Caco-2 (cell line): ENCODE measurements at regions not wholly inside any gene's neighbourhood (a gene's known extent, or its start where the extent isn't known, plus 50 kb on each side); places are given as distances from the start of the nearest gene placed in this dataset.

Source experiments
- BruUV-seq: library from RNA; stranded (reverse); fragments of 400-500 nt; replicated peaks from 2 replicates; lab custom pipeline; 2021; lab: Mats Ljungman, UMichigan
- CTCF ChIA-PET: fragments of 300-600 bp; sonication (Branson Sonifier 250); formaldehyde crosslinking; loops from one replicate; lab custom pipeline; 2022; ENCODE audit warnings: antibody characterized with exemption; lab: Charles Lee
- POLR2A ChIA-PET: fragments of 300-600 bp; sonication (Branson Sonifier 250); formaldehyde crosslinking; loops from one replicate; lab custom pipeline; 2022; ENCODE audit warnings: antibody characterized with exemption; lab: Charles Lee
- DNase-seq, 2 experiments: peaks; one replicate each; pipeline versions ENCODE4 v3.0.0 to v3.0.0-alpha.2; 2020 to 2022
- H3K27me3 ChIP-seq: replicated peaks from 2 replicates; pipeline ENCODE4 v1.6.0; 2011; ENCODE audit warnings: low read length; ENCODE audit not compliant: control insufficient read depth, insufficient read depth
- H3K36me3 ChIP-seq: 2 replicates; pipeline ENCODE4 v1.5.1; 2011; ENCODE audit warnings: low read length; ENCODE audit not compliant: control insufficient read depth, insufficient read depth
- H3K4me1 ChIP-seq: fragments of 250-450 bp; sonication (Bioruptor Pico); 2 replicates; pipeline ENCODE4 v1.5.1; 2020; ENCODE audit warnings: mild to moderate bottlenecking
- H3K4me3 ChIP-seq: 2 replicates; pipeline ENCODE4 v1.5.1; 2011; ENCODE audit warnings: low read depth, mild to moderate bottlenecking, control low read depth, low read length
- H3K9me3 ChIP-seq: fragments of 250-450 bp; sonication (Bioruptor Pico); 2 replicates; pipeline ENCODE4 v1.5.1; 2020; ENCODE audit warnings: mild to moderate bottlenecking, moderate library complexity
- H3K27ac Mint-ChIP-seq: one replicate; pipeline ENCODE4 v1.8.0; 2022; ENCODE audit warnings: mixed read lengths; ENCODE audit not compliant: unreplicated experiment
- H3K27me3 Mint-ChIP-seq: one replicate; pipeline ENCODE4 v1.8.0; 2022; ENCODE audit warnings: mixed read lengths; ENCODE audit not compliant: insufficient read depth, unreplicated experiment
- H3K36me3 Mint-ChIP-seq: one replicate; pipeline ENCODE4 v1.8.0; 2022; ENCODE audit warnings: mild to moderate bottlenecking, mixed read lengths; ENCODE audit not compliant: insufficient read depth, unreplicated experiment
- H3K4me1 Mint-ChIP-seq: one replicate; pipeline ENCODE4 v1.8.0; 2022; ENCODE audit warnings: low read depth, mixed read lengths; ENCODE audit not compliant: unreplicated experiment
- H3K4me3 Mint-ChIP-seq: one replicate; pipeline ENCODE4 v1.8.0; 2022; ENCODE audit warnings: mild to moderate bottlenecking, moderate library complexity, mixed read lengths; ENCODE audit not compliant: unreplicated experiment
- H3K9me3 Mint-ChIP-seq: one replicate; pipeline ENCODE4 v1.8.0; 2022; ENCODE audit warnings: mixed read lengths; ENCODE audit not compliant: unreplicated experiment
- intact Hi-C: fragments of 100-400 bp; cut with micrococcal nuclease; formaldehyde crosslinking; loops from one replicate; pipeline ENCODE4 v1.10.0; 2022; ENCODE audit not compliant: unreplicated experiment
- TF ChIP-seq, protein P1 (sequence below), 2 experiments: fragments of 200-600 bp in 1 of 2; IDR thresholded peaks; 1 replicate in 1 of 2; 2 replicates in 1 of 2; pipeline versions ENCODE4 v1.5.1 to v1.8.0; 2011 to 2022; ENCODE audit warnings: antibody characterized with exemption in 1 of 2, control low read depth in 1 of 2, inconsistent platforms in 1 of 2, low read depth in 1 of 2, low read length in 1 of 2, mild to moderate bottlenecking in 1 of 2, moderate library complexity in 1 of 2; ENCODE audit not compliant: insufficient read depth in 1 of 2, severe bottlenecking in 1 of 2, unreplicated experiment in 1 of 2

DNA sequence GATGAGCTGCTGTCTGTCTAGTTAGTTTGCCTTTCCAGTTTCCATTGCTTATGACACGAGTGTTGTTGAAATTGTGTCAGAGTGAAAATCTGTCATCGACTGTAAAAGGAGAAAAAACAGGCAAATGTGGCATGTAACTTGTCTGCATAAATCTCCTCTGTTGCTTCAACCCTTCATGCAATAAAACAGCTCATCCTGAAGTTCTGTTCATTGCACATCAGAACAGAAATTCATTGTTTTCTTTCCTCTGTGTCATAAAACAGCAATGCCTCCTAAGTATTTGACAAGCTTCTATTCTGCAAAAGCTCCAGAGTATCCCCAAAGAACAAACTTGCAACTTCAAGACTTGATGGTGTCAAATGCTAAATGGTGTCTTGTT, 432.1 kb downstream of the MEIS1 start:
- intact Hi-C loops, result no loop called here
- ChIA-PET CTCF (no interaction called here), POLR2A (no interaction called here)
- Histone ChIP-seq H3K4me3 (no peak overlapping the region), H3K4me1 (no peaks in the 10 kb centered on the region), H3K36me3 (no peaks in the 10 kb centered on the region), H3K27me3 (no peaks in the 10 kb centered on the region), H3K9me3 (no peaks in the 10 kb centered on the region)
- no peak overlapping the region for H3K27ac Mint-ChIP-seq
- no peaks in the 10 kb centered on the region for H3K36me3 Mint-ChIP-seq
- DNase-seq, result no peak
- H3K4me1 Mint-ChIP-seq, result no peaks in the 10 kb centered on the region
- H3K27me3 Mint-ChIP-seq, result peaks cover 4% of the 10 kb centered on the region
- TF ChIP-seq, protein P1, sequence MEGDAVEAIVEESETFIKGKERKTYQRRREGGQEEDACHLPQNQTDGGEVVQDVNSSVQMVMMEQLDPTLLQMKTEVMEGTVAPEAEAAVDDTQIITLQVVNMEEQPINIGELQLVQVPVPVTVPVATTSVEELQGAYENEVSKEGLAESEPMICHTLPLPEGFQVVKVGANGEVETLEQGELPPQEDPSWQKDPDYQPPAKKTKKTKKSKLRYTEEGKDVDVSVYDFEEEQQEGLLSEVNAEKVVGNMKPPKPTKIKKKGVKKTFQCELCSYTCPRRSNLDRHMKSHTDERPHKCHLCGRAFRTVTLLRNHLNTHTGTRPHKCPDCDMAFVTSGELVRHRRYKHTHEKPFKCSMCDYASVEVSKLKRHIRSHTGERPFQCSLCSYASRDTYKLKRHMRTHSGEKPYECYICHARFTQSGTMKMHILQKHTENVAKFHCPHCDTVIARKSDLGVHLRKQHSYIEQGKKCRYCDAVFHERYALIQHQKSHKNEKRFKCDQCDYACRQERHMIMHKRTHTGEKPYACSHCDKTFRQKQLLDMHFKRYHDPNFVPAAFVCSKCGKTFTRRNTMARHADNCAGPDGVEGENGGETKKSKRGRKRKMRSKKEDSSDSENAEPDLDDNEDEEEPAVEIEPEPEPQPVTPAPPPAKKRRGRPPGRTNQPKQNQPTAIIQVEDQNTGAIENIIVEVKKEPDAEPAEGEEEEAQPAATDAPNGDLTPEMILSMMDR (IDR thresholded peaks at IDR 0.05; ENCODE audit: insufficient read depth in 1 of 2, low read depth in 1 of 2, low read length in 1 of 2, severe bottlenecking in 1 of 2, unreplicated experiment in 1 of 2), result no peak
- no peaks in the 10 kb centered on the region for H3K9me3 Mint-ChIP-seq
- H3K4me3 Mint-ChIP-seq, result no peak overlapping the region
- no TSS peak for BruUV-seq

GRCh38 chr2:66869076-66869475, 434.2 kb downstream of the MEIS1 start:
- no peaks in the 10 kb centered on the region for H3K4me1 Mint-ChIP-seq
- no peaks in the 10 kb centered on the region for H3K27me3 ChIP-seq
- no peak overlapping the region for H3K27ac Mint-ChIP-seq
- CTCF ChIA-PET, result no interaction called here
- no peaks in the 10 kb centered on the region for H3K4me1 ChIP-seq
- H3K9me3 ChIP-seq, result no peaks in the 10 kb centered on the region
- TF ChIP-seq, protein P1 (IDR thresholded peaks at IDR 0.05; ENCODE audit: insufficient read depth in 1 of 2, low read depth in 1 of 2, low read length in 1 of 2, severe bottlenecking in 1 of 2, unreplicated experiment in 1 of 2), result no peak
- no peak overlapping the region for H3K4me3 ChIP-seq
- intact Hi-C loops, result no loop called here
- POLR2A ChIA-PET, result no interaction called here
- H3K4me3 Mint-ChIP-seq, result no peak overlapping the region
- no TSS peak for BruUV-seq
- no peaks in the 10 kb centered on the region for H3K9me3 Mint-ChIP-seq
- H3K36me3 ChIP-seq, result no peaks in the 10 kb centered on the region
- peaks cover 4% of the 10 kb centered on the region for H3K27me3 Mint-ChIP-seq
- DNase-seq, result no peak
- no peaks in the 10 kb centered on the region for H3K36me3 Mint-ChIP-seq

GRCh38 chr2:66872081-66872985, 437.4 kb downstream of the MEIS1 start:
- intact Hi-C loops, result no loop called here
- DNase-seq, result no peak
- no peaks in the 10 kb centered on the region for H3K9me3 Mint-ChIP-seq
- Histone ChIP-seq H3K9me3 (no peaks in the 10 kb centered on the region), H3K4me1 (no peaks in the 10 kb centered on the region), H3K27me3 (no peaks in the 10 kb centered on the region), H3K36me3 (no peaks in the 10 kb centered on the region), H3K4me3 (no peak overlapping the region)
- TF ChIP-seq, protein P1 (IDR thresholded peaks at IDR 0.05; ENCODE audit: insufficient read depth in 1 of 2, low read depth in 1 of 2, low read length in 1 of 2, severe bottlenecking in 1 of 2, unreplicated experiment in 1 of 2), result no peak
- H3K36me3 Mint-ChIP-seq, result no peaks in the 10 kb centered on the region
- H3K4me3 Mint-ChIP-seq, result no peak overlapping the region
- H3K4me1 Mint-ChIP-seq, result no peaks in the 10 kb centered on the region
- CTCF ChIA-PET, result no interaction called here
- POLR2A ChIA-PET, result no interaction called here
- no TSS peak for BruUV-seq
- no peak overlapping the region for H3K27ac Mint-ChIP-seq
- H3K27me3 Mint-ChIP-seq, result peaks cover 6% of the 10 kb centered on the region
